HG02981 (cell line): ENCODE measurements at regions not wholly inside any gene's neighbourhood (a gene's known extent, or its start where the extent isn't known, plus 50 kb on each side); places are given as distances from the start of the nearest gene placed in this dataset.

Experiments
- ATAC-seq: cut with Tn5 transposase; IDR thresholded peaks from one replicate; pipeline ENCODE4 v1.9.1; 2021; ENCODE audit warnings: mild to moderate bottlenecking, moderate library complexity; ENCODE audit not compliant: unreplicated experiment

GRCh38 chr1:239816081-239816782 lies 275.5 kb upstream of the FMN2 start:
- no peak for ATAC-seq

GRCh38 chr1:239817276-239817675 lies 274.4 kb upstream of the FMN2 start:
- ATAC-seq: no peak

- no peak for ATAC-seq
Measured at GRCh38 chr1:239817801-239818200, 273.9 kb upstream of the FMN2 start.

- no peak for ATAC-seq
Measured at GRCh38 chr1:239819096-239819495, 272.6 kb upstream of the FMN2 start.

GRCh38 chr1:239819756-239820250 lies 271.9 kb upstream of the FMN2 start:
- no peak for ATAC-seq

GRCh38 chr1:239823852-239824251 lies 267.8 kb upstream of the FMN2 start:
- ATAC-seq: no peak

GRCh38 chr1:239826211-239826610 lies 265.5 kb upstream of the FMN2 start:
- ATAC-seq: no peak

- ATAC-seq: no peak
Measured at GRCh38 chr1:239826736-239827135, 264.9 kb upstream of the FMN2 start.

GRCh38 chr1:239829535-239829934 lies 262.1 kb upstream of the FMN2 start:
- no peak for ATAC-seq

GRCh38 chr1:239831577-239832355 lies 259.9 kb upstream of the FMN2 start:
- no peak for ATAC-seq

- ATAC-seq: no peak
Measured at GRCh38 chr1:239833723-239834122, 258.0 kb upstream of the FMN2 start.

- ATAC-seq: no peak
Measured at GRCh38 chr1:239835946-239836440, 255.7 kb upstream of the FMN2 start.

GRCh38 chr1:239840336-239840735 lies 251.3 kb upstream of the FMN2 start:
- ATAC-seq: no peak

GRCh38 chr1:239840790-239841189 lies 250.9 kb upstream of the FMN2 start:
- ATAC-seq: no peak

GRCh38 chr1:239841631-239842030 lies 250.1 kb upstream of the FMN2 start:
- ATAC-seq: no peak

- no peak for ATAC-seq
Measured at GRCh38 chr1:239843541-239843940, 248.1 kb upstream of the FMN2 start.

GRCh38 chr1:239844833-239845232 lies 246.8 kb upstream of the FMN2 start:
- ATAC-seq: no peak

- ATAC-seq: no peak
Measured at GRCh38 chr1:239854922-239855321, 236.8 kb upstream of the FMN2 start.

- ATAC-seq: no peak
Measured at GRCh38 chr1:239856067-239856466, 235.6 kb upstream of the FMN2 start.

GRCh38 chr1:239856924-239857323 lies 234.8 kb upstream of the FMN2 start:
- no peak for ATAC-seq

- ATAC-seq: no peak
Measured at GRCh38 chr1:239858057-239858456, 233.6 kb upstream of the FMN2 start.

GRCh38 chr1:239858529-239858928 lies 233.2 kb upstream of the FMN2 start:
- no peak for ATAC-seq
